Transverse colon (tissue), 4 donors: ENCODE measurements at regions not wholly inside any gene's neighbourhood (a gene's known extent, or its start where the extent isn't known, plus 50 kb on each side); places are given as distances from the start of the nearest gene placed in this dataset.

Experiments used
- DNase-seq: peaks from one replicate; pipeline ENCODE4 v3.0.0-alpha.2; 2019
- H3K27ac ChIP-seq, 4 donors: fragments of 200-600 bp; sonication (generic); 2 replicates each; pipeline ENCODE4 v1.5.1; 2016 to 2018; ENCODE audit warnings: inconsistent platforms in 4 of 4
- H3K27me3 ChIP-seq: fragments of 200-600 bp; sonication (generic); 2 replicates; pipeline ENCODE4 v1.5.1; 2017; ENCODE audit warnings: inconsistent platforms
- H3K36me3 ChIP-seq, 4 donors: fragments of 200-600 bp; sonication (generic); 2 replicates each; pipeline ENCODE4 v1.5.1; 2017 to 2019; ENCODE audit warnings: inconsistent platforms in 4 of 4
- H3K4me1 ChIP-seq, 4 donors: fragments of 200-600 bp; sonication (generic); 2 replicates each; pipeline ENCODE4 v1.5.1; 2017 to 2020; ENCODE audit warnings: inconsistent platforms in 4 of 4
- H3K4me3 ChIP-seq, 4 donors: fragments of 200-600 bp; sonication (generic); 1 replicate in 1 of 4; 2 replicates in 3 of 4; pipeline versions ENCODE4 v1.5.1 to v1.6.1; 2017 to 2019; ENCODE audit warnings: inconsistent platforms in 4 of 4
- H3K9me3 ChIP-seq, 2 donors: fragments of 200-600 bp; sonication (generic); 2 replicates each; pipeline ENCODE4 v1.5.1; 2017 to 2019; ENCODE audit warnings: inconsistent platforms in 2 of 2
- CTCF ChIP-seq, 5 experiments: fragments of 200-600 bp in 3 of 5; fragments of 450-650 bp in 2 of 5; sonication (generic) in 3 of 5; IDR thresholded peaks; 1 replicate in 2 of 5; 2 replicates in 3 of 5; pipeline ENCODE4 v1.5.1; 2016 to 2017; ENCODE audit warnings: antibody characterized with exemption in 5 of 5, inconsistent platforms in 3 of 5, mild to moderate bottlenecking in 2 of 5, moderate library complexity in 1 of 5
- EP300 ChIP-seq: sonication (generic); formaldehyde crosslinking; IDR thresholded peaks from one replicate; pipeline ENCODE4 v1.6.1; 2017; ENCODE audit warnings: antibody characterized with exemption, low read depth
- POLR2A ChIP-seq: fragments of 450-650 bp; IDR thresholded peaks from one replicate; pipeline ENCODE4 v1.6.1; 2016; ENCODE audit warnings: antibody characterized with exemption, mild to moderate bottlenecking, moderate library complexity
- POLR2AphosphoS5 ChIP-seq, 3 donors: sonication (generic); formaldehyde crosslinking; IDR thresholded peaks; one replicate each; pipeline ENCODE4 v1.6.1; 2016; ENCODE audit warnings: antibody characterized with exemption in 3 of 3
- WGBS, 2 donors: methylation state at CpG; one replicate each; pipeline ENCODE4 v1.1.5; 2018; ENCODE audit warnings: low coverage in 1 of 2; 5-methylcytosine and 5-hydroxymethylcytosine counted together
- in situ Hi-C, 4 donors: fragments of 200-750 bp; cut with MboI; loops; one replicate each; pipeline versions ENCODE4 v1.15.0 to v1.15.1; 2017; ENCODE audit warnings: low sequenced_read_pairs in 3 of 4, low pct_ligation_motif_present in 1 of 4, low pct_unique_long_range_greater_than_20kb in 1 of 4
- intact Hi-C: fragments of 100-400 bp; cut with DNase I; formaldehyde crosslinking; loops from one replicate; pipeline ENCODE4 v1.15.1; 2023; ENCODE audit warnings: low total_unique reads

DNA sequence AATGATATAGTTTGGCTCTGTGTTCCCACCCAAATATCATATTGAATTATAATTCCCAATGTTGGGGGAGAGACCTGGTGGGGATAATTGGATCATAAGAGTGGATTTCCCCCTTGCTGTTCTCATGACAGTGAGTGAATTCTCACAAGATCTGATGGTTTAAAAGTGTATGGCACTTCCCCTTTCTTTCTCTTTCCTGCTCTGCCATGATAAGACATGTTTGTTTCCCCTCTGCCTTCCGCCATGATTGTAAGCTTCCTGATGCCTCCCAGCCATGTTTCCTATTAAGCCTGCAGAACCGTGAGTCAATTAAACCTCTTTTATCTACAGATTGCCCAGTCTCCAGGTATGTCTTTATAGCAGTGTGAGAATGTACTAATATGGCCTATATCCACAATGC lies 126.7 kb upstream of the GMNC start:
- in situ Hi-C loops = no loop called here
- Histone ChIP-seq H3K9me3 (peaks cover 2 to 5% of the 10 kb centered on the region in 2 donors), H3K36me3 (no peaks in the 10 kb centered on the region), H3K27me3 (no peaks in the 10 kb centered on the region), H3K4me3 (no peak overlapping the region), H3K4me1 (no peaks in the 10 kb centered on the region), H3K27ac (no peak overlapping the region)
- intact Hi-C loops = no loop called here
- no peak for TF ChIP-seq POLR2A
- TF ChIP-seq CTCF (IDR thresholded peaks at IDR 0.05) = no peak
- WGBS, 2 donors = 83% methylated on average over 2 of the region's 2 CpGs
- DNase-seq = no peak

DNA sequence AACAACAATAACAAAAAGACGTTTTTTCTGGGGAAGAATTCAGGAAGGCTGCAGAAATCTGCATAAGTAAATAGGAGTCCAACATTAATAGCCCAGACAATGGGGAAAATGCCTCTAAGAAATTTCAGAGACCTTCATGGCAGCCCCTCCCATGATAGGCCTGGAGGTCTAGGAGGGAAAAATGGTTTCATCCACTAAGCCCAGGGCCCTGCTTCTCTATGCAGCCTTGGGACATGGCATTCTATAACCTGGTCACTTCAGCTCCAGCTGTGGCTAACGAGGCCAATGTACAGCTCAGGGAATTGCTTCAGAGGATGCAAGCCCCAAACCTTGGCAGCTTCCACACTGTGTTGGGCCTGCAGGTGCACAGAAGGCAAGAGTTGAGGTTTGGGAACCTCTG lies 125.6 kb upstream of the GMNC start:
- H3K27me3 ChIP-seq = no peaks in the 10 kb centered on the region
- DNase-seq = no peak
- no peaks in the 10 kb centered on the region for H3K36me3 ChIP-seq
- H3K9me3 ChIP-seq = peaks cover 2 to 5% of the 10 kb centered on the region in 2 donors
- no peaks in the 10 kb centered on the region for H3K4me1 ChIP-seq
- in situ Hi-C loops (no loop called here), intact Hi-C loops (no loop called here)
- H3K4me3 ChIP-seq = no peak overlapping the region
- no peak overlapping the region for H3K27ac ChIP-seq
- TF ChIP-seq EP300 = no peak
- no peak for TF ChIP-seq CTCF (IDR thresholded peaks at IDR 0.05)
- TF ChIP-seq POLR2AphosphoS5 (IDR thresholded peaks at IDR 0.05) = no peak
- no peak for TF ChIP-seq POLR2A
- WGBS, 2 donors = 48 to 89% methylated on average over 1 to 2 of the region's 2 CpGs

- TF ChIP-seq CTCF (IDR thresholded peaks at IDR 0.05) (no peak), EP300 (no peak), POLR2A (no peak), POLR2AphosphoS5 (IDR thresholded peaks at IDR 0.05) (no peak)
- Histone ChIP-seq H3K36me3 (no peaks in the 10 kb centered on the region), H3K27me3 (no peaks in the 10 kb centered on the region), H3K9me3 (peaks cover 2 to 5% of the 10 kb centered on the region in 2 donors), H3K27ac (no peak overlapping the region), H3K4me3 (no peak overlapping the region), H3K4me1 (no peaks in the 10 kb centered on the region)
- intact Hi-C loops (no loop called here), in situ Hi-C loops (no loop called here)
- DNase-seq = no peak
- WGBS, 2 donors = 82 to 86% methylated on average over 4 of the region's 4 CpGs
Observed at GRCh38 chr3:190984502-190985244, 122.2 kb upstream of the GMNC start.

DNA sequence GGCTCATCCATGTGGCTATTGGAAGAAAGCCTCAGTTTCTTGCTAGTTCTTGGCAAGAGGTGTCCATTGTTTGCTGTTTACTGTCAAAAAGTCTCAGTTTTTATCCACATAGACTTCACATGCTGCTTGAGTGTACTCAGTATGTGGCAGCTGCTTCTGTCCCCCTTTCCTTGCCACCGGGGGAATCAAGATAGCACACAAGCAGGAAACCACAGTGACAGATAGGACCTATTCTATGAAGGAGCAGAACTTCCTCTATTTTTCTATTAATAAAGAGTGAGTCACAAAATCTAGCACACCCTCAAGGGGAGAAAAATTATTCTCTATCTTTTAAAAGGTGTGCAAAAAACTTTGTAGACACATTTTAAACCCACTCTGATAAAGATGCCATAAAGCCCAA lies 121.4 kb upstream of the GMNC start:
- WGBS, 2 donors = 72% methylated on average over 1 of the region's 1 CpG; no CpG with 5 or more reads in 1 of the 2 donors
- no peak overlapping the region for H3K27ac ChIP-seq
- H3K27me3 ChIP-seq = no peaks in the 10 kb centered on the region
- no peaks in the 10 kb centered on the region for H3K36me3 ChIP-seq
- in situ Hi-C loops = no loop called here
- H3K4me1 ChIP-seq = no peaks in the 10 kb centered on the region
- H3K4me3 ChIP-seq = no peak overlapping the region
- peaks cover 2 to 5% of the 10 kb centered on the region in 2 donors for H3K9me3 ChIP-seq
- intact Hi-C loops = no loop called here
- no peak for DNase-seq
- TF ChIP-seq POLR2AphosphoS5 (IDR thresholded peaks at IDR 0.05) = no peak
- TF ChIP-seq POLR2A = no peak
- TF ChIP-seq EP300 = no peak
- no peak for TF ChIP-seq CTCF (IDR thresholded peaks at IDR 0.05)
